Naive thymus-derived CD4-positive, alpha-beta T cell (primary cell): ENCODE measurements at regions not wholly inside any gene's neighbourhood (a gene's known extent, or its start where the extent isn't known, plus 50 kb on each side); places are given as distances from the start of the nearest gene placed in this dataset.
A peak's percentile ranks its signal among the peaks of the same experiment; 100 is the strongest.

Experiments used
- ATAC-seq: fragments of 150-1000 bp; cut with Tn5 transposase; 2 replicates; pipeline ENCODE4 v1.10.0; 2021; ENCODE audit warnings: mild to moderate bottlenecking, moderate library complexity
- CTCF ChIA-PET: fragments of 350-600 bp; sonication (Branson Sonifier 250); formaldehyde crosslinking; loops from one replicate; lab custom pipeline; 2021; ENCODE audit warnings: antibody characterized with exemption; lab: Charles Lee
- POLR2A ChIA-PET: fragments of 350-600 bp; sonication (Branson Sonifier 250); formaldehyde crosslinking; loops from one replicate; lab custom pipeline; 2021; ENCODE audit warnings: antibody characterized with exemption, inconsistent platforms; lab: Charles Lee
- DNase-seq, 9 donors: peaks; one replicate each; pipeline versions ENCODE4 v3.0.0 to v3.0.0-alpha.2; 2020 to 2022; ENCODE audit warnings: mixed read lengths in 1 of 9
- H3K27ac ChIP-seq: one replicate; pipeline ENCODE4 v1.7.0; 2013; ENCODE audit warnings: mild to moderate bottlenecking, low read depth, low read length, moderate library complexity
- H3K27me3 ChIP-seq, 2 donors: one replicate each; pipeline ENCODE4 v1.7.0; 2013; ENCODE audit warnings: low read length in 2 of 2, mild to moderate bottlenecking in 2 of 2, moderate library complexity in 2 of 2; ENCODE audit not compliant: control insufficient read depth in 2 of 2, insufficient read depth in 2 of 2
- H3K36me3 ChIP-seq, 3 experiments: 1 replicate in 2 of 3; 2 replicates in 1 of 3; pipeline ENCODE4 v1.7.0; 2013; ENCODE audit warnings: low read length in 3 of 3, mild to moderate bottlenecking in 3 of 3, moderate library complexity in 1 of 3; ENCODE audit not compliant: insufficient read depth in 3 of 3, control insufficient read depth in 2 of 3
- H3K4me1 ChIP-seq, 2 donors: one replicate each; pipeline ENCODE4 v1.7.0; 2013; ENCODE audit warnings: low read length in 2 of 2, mild to moderate bottlenecking in 2 of 2, moderate library complexity in 1 of 2; ENCODE audit not compliant: control insufficient read depth in 2 of 2, insufficient read depth in 2 of 2
- H3K4me3 ChIP-seq: 2 replicates; pipeline ENCODE4 v1.7.0; 2013; ENCODE audit warnings: mild to moderate bottlenecking, low read length
- H3K9me3 ChIP-seq, 3 experiments: 1 replicate in 2 of 3; 2 replicates in 1 of 3; pipeline ENCODE4 v1.7.0; 2013; ENCODE audit warnings: low read length in 3 of 3; ENCODE audit not compliant: control insufficient read depth in 2 of 3
- H3K27ac Mint-ChIP-seq, 9 donors: one replicate each; pipeline ENCODE4 v1.8.0; 2020 to 2022; ENCODE audit warnings: mixed read lengths in 9 of 9, mild to moderate bottlenecking in 8 of 9, moderate library complexity in 5 of 9, inconsistent platforms in 2 of 9
- H3K27me3 Mint-ChIP-seq, 5 donors: one replicate each; pipeline ENCODE4 v1.8.0; 2021 to 2022; ENCODE audit warnings: mixed read lengths in 5 of 5, mild to moderate bottlenecking in 1 of 5
- H3K36me3 Mint-ChIP-seq, 5 donors: one replicate each; pipeline ENCODE4 v1.8.0; 2020 to 2022; ENCODE audit warnings: mixed read lengths in 5 of 5, mild to moderate bottlenecking in 3 of 5, inconsistent platforms in 1 of 5
- H3K4me1 Mint-ChIP-seq, 7 donors: one replicate each; pipeline ENCODE4 v1.8.0; 2020 to 2022; ENCODE audit warnings: mixed read lengths in 7 of 7, mild to moderate bottlenecking in 3 of 7, inconsistent platforms in 1 of 7
- H3K4me3 Mint-ChIP-seq, 10 donors: one replicate each; pipeline ENCODE4 v1.8.0; 2020 to 2022; ENCODE audit warnings: mild to moderate bottlenecking in 10 of 10, mixed read lengths in 10 of 10, moderate library complexity in 6 of 10, inconsistent platforms in 2 of 10
- H3K9me3 Mint-ChIP-seq, 11 donors: one replicate each; pipeline ENCODE4 v1.8.0; 2020 to 2022; ENCODE audit warnings: mixed read lengths in 11 of 11, mild to moderate bottlenecking in 4 of 11, inconsistent platforms in 1 of 11, moderate library complexity in 1 of 11
- intact Hi-C, 2 donors: fragments of 100-400 bp; cut with micrococcal nuclease; formaldehyde crosslinking; loops; one replicate each; pipeline ENCODE4 v1.15.1; 2023

DNA sequence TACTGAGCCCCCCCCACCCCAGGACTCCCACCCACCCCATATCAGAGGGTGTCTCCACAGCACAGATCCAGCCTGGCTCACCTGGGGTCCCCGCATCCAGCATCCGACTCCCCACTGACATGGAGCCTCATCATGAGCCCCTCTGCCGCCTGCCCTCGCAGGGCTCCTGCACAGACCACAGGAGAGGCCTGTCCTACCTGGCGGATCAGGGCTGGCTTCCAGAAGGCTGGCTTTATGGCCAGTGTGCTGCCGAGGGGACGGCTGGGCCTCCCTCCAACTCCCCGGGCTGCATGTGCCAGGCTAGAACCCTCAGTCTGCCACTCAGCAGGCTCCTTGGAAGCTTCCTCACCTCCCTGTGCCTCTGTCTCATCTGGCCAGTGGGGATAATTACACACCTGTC, 119.0 kb downstream of the RFLNA start:
- no peak overlapping the region for H3K27ac ChIP-seq
- H3K27me3 ChIP-seq = no peaks in the 10 kb centered on the region
- Mint-ChIP-seq H3K36me3 (peaks cover 3 to 35% (median 6%) of the 10 kb centered on the region in 5 donors), H3K9me3 (peaks cover 0 to 1% (median 0%) of the 10 kb centered on the region in 11 donors), H3K27me3 (no peaks in the 10 kb centered on the region), H3K4me3 (no peak overlapping the region), H3K4me1 (peaks cover 2 to 8% (median 5%) of the 10 kb centered on the region in 7 donors), H3K27ac (no peak overlapping the region)
- H3K4me3 ChIP-seq = no peak overlapping the region
- POLR2A ChIA-PET = no interaction called here
- CTCF ChIA-PET = no interaction called here
- intact Hi-C loops = no loop called here
- DNase-seq (no peak), ATAC-seq (no peak)
- H3K36me3 ChIP-seq = peaks cover 0 to 80% (median 0%) of the 10 kb centered on the region in 3 experiments
- H3K4me1 ChIP-seq = no peaks in the 10 kb centered on the region
- no peaks in the 10 kb centered on the region for H3K9me3 ChIP-seq

DNA sequence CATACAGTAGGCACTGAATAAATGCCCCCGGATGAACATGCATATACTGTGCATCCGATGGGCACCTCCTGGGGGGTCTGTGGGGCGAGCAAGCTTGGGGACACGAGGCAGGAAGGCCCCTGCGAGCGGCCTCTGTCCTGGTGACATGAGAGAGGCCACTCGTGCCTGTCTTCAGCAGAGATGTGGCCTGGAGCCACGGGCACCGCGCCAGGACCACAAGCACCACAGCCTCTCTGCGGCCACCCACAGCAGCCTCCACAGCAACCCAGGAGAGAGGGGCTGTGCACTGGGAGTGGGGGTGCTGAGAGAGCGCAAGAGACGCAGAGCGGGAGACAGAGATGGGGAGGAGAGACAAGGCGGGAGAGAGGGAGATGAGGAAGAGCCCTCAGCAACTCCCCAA, 118.5 kb downstream of the RFLNA start:
- peaks cover 0 to 74% (median 0%) of the 10 kb centered on the region in 3 experiments for H3K36me3 ChIP-seq
- ATAC-seq (no peak), DNase-seq (no peak)
- no peak overlapping the region for H3K4me3 ChIP-seq
- CTCF ChIA-PET = no interaction called here
- no peak overlapping the region for H3K27ac ChIP-seq
- H3K27me3 Mint-ChIP-seq = no peaks in the 10 kb centered on the region
- no peak overlapping the region for H3K27ac Mint-ChIP-seq
- H3K4me1 Mint-ChIP-seq = peaks cover 2 to 8% (median 5%) of the 10 kb centered on the region in 7 donors
- POLR2A ChIA-PET = no interaction called here
- H3K4me3 Mint-ChIP-seq = no peak overlapping the region
- no peaks in the 10 kb centered on the region for H3K27me3 ChIP-seq
- H3K9me3 Mint-ChIP-seq = peaks cover 0 to 1% (median 0%) of the 10 kb centered on the region in 11 donors
- no peaks in the 10 kb centered on the region for H3K4me1 ChIP-seq
- H3K36me3 Mint-ChIP-seq = peaks cover 3 to 31% (median 5%) of the 10 kb centered on the region in 5 donors
- H3K9me3 ChIP-seq = no peaks in the 10 kb centered on the region
- intact Hi-C loops = no loop called here

DNA sequence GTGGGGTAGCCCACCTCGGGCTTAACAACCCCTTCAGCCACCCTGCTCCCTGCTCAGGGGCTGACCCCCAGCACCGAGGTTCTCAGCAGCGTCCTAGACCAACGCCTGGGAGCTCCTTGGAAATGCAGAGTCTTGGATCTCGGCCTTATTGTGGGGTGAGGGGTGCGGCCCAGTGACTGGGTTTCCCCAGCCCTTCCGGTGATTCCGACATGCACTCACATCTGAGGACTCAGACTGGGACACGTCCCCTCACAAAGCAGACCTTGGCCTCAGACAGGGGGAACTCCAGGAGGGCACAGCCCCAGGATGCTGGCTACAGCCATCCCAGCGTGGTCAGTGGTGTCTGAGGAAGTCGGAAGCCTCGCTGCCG, 117.7 kb downstream of the RFLNA start:
- H3K4me3 ChIP-seq = no peak overlapping the region
- CTCF ChIA-PET = no interaction called here
- no peak overlapping the region for H3K27ac ChIP-seq
- Mint-ChIP-seq H3K27ac (no peak overlapping the region), H3K9me3 (peaks cover 0 to 1% (median 0%) of the 10 kb centered on the region in 11 donors), H3K36me3 (peaks cover 3 to 27% (median 4%) of the 10 kb centered on the region in 5 donors), H3K27me3 (no peaks in the 10 kb centered on the region), H3K4me3 (no peak overlapping the region), H3K4me1 (peaks cover 2 to 8% (median 5%) of the 10 kb centered on the region in 7 donors)
- H3K4me1 ChIP-seq = no peaks in the 10 kb centered on the region
- intact Hi-C loops = no loop called here
- DNase-seq (no peak), ATAC-seq (no peak)
- H3K9me3 ChIP-seq = no peaks in the 10 kb centered on the region
- POLR2A ChIA-PET = no interaction called here
- H3K36me3 ChIP-seq = peaks cover 0 to 67% (median 0%) of the 10 kb centered on the region in 3 experiments
- no peaks in the 10 kb centered on the region for H3K27me3 ChIP-seq

DNA sequence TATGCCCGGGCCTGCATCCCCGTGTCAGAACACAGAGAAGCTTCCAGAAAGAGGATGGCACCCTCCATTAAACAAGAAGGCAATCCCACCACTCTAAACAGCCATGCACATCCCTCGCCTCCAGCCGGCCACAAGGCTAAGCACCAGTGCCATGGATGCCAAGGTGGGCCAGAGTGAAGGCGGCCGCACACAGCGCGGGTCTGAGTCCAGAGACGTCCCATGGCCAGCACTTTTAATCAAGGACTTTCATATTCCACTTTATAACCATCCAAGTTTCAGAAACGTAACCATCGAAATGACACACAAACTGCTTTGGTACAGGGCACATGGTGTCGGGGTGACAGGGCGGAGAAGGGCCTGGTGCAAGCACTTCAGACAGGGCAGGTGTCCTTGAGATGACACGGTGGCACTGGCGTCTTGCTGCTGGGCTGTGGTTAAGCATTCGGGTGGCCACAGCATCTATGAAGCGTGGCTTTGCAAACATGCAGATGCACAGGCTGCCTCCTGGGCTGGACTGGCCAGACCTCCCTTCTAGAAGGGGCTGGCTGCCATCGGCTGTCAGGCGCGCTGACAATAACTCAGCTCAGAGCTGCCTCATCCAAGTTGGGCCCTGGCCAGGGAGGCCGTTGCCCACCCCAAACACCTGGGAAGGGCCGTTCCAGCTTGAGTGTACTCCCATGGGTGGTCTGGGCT, 117.2 kb downstream of the RFLNA start:
- POLR2A ChIA-PET = no interaction called here
- Mint-ChIP-seq H3K4me3 (no peak overlapping the region), H3K27me3 (no peaks in the 10 kb centered on the region), H3K27ac (no peak overlapping the region), H3K36me3 (peaks cover 0 to 26% (median 0%) of the 10 kb centered on the region in 5 donors), H3K4me1 (peaks cover 2 to 7% (median 5%) of the 10 kb centered on the region in 7 donors), H3K9me3 (peaks cover 0 to 3% (median 0%) of the 10 kb centered on the region in 11 donors)
- ATAC-seq = no peak
- Histone ChIP-seq H3K27ac (no peak overlapping the region), H3K36me3 (peaks cover 0 to 61% (median 0%) of the 10 kb centered on the region in 3 experiments), H3K27me3 (no peaks in the 10 kb centered on the region), H3K4me3 (no peak overlapping the region), H3K4me1 (no peaks in the 10 kb centered on the region), H3K9me3 (no peaks in the 10 kb centered on the region)
- intact Hi-C loops = no loop called here
- no peak for DNase-seq
- CTCF ChIA-PET = no interaction called here

DNA sequence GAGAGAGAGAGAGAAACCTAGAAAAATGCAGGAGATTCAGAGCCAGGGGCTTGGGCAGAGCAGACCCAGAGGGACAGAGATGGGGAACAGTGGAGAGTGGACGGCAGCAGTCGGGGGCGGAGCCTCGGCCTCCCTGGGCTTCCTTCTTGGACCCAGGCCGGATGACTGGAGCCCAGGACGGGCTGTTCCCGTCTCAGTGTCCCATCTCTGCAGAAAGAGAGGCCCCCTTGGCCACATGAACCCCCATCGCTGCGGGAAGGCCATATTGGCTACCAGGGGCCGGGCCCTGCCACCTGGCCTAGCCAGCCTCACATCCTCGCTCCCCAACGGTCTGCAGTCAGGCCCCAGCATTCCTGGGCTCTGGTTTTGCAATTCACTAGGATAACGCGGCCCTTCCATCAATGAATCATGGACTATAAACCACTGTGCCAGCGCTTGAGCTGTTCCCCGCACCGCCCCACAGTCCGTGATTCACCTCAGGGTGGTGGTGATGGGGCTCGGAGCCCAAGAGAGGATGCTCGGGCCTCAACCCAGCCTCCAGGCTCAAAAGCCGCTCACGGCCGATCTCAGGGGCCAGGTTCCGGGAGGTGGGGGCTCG, 116.5 kb downstream of the RFLNA start:
- peak overlapping the region in 3 of 9 donors; percentile 19 to 50 (median 39) for H3K27ac Mint-ChIP-seq

DNA sequence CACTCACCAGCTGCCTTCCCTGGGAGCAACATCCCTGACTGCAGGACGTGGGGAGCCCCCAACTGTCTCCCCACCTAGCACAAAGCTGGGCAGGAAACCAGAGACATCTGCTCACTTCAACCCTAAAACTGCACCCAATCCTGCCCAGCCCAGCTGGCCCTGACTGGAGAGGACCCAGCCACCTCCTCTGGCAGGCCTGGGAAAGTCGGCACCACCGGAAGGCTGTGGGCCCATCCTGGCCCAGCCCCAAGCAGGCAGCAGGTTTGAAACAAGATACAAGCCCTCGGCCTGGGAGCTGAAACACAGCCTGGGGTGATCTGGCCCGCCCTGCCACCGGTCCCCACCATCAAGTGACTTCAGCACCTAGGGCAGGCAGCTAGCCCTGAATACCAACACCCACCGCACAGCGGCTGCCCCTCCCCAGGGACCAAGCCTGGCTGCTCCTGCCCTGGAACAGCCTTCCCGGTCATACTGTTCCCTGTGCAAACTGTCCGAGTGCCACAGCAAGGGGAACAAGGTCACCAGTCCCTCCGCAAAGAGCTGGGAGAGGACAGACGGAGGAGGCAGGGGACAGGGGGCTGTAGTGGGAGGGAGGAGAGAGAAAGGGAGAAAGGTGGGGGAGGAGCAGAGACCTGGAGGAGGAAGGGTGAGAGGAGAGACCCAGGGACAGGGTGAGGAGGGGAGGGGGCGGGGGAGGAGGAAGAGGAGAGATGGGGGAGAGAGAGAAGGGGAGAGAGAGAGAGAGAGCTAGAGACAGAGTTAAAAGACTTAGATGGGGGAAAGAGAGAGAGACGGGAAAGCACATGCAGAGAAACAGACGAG, 115.7 kb downstream of the RFLNA start:
- peaks cover 2 to 9% (median 5%) of the 10 kb centered on the region in 7 donors for H3K4me1 Mint-ChIP-seq
- H3K36me3 Mint-ChIP-seq = peaks cover 0 to 24% (median 0%) of the 10 kb centered on the region in 5 donors
- ChIA-PET CTCF (no interaction called here), POLR2A (no interaction called here)
- no peak for ATAC-seq
- Histone ChIP-seq H3K36me3 (peaks cover 0 to 49% (median 0%) of the 10 kb centered on the region in 3 experiments), H3K27ac (no peak overlapping the region), H3K4me1 (no peaks in the 10 kb centered on the region), H3K9me3 (no peaks in the 10 kb centered on the region), H3K27me3 (no peaks in the 10 kb centered on the region), H3K4me3 (no peak overlapping the region)
- H3K27ac Mint-ChIP-seq = peak overlapping the region in 3 of 9 donors; percentile 39 to 52 (median 50)
- H3K27me3 Mint-ChIP-seq = no peaks in the 10 kb centered on the region
- no peak for DNase-seq
- intact Hi-C loops = no loop called here
- no peak overlapping the region for H3K4me3 Mint-ChIP-seq
- peaks cover 0 to 4% (median 0%) of the 10 kb centered on the region in 11 donors for H3K9me3 Mint-ChIP-seq

More for the DNA sequence above, 116.5 kb downstream of the RFLNA start:
- Histone ChIP-seq H3K4me3 (no peak overlapping the region), H3K4me1 (no peaks in the 10 kb centered on the region), H3K36me3 (peaks cover 0 to 56% (median 0%) of the 10 kb centered on the region in 3 experiments), H3K27ac (no peak overlapping the region), H3K27me3 (no peaks in the 10 kb centered on the region), H3K9me3 (no peaks in the 10 kb centered on the region)
- CTCF ChIA-PET = no interaction called here
- Mint-ChIP-seq H3K4me3 (no peak overlapping the region), H3K27me3 (no peaks in the 10 kb centered on the region), H3K4me1 (peaks cover 2 to 9% (median 5%) of the 10 kb centered on the region in 7 donors), H3K9me3 (peaks cover 0 to 4% (median 0%) of the 10 kb centered on the region in 11 donors), H3K36me3 (peaks cover 0 to 28% (median 0%) of the 10 kb centered on the region in 5 donors)
- POLR2A ChIA-PET = no interaction called here
- DNase-seq (no peak), ATAC-seq (no peak)
- intact Hi-C loops = no loop called here
